Mesenchymal stem cell (in vitro differentiated cells and primary cell): ENCODE measurements at regions not wholly inside any gene's neighbourhood (a gene's known extent, or its start where the extent isn't known, plus 50 kb on each side); places are given as distances from the start of the nearest gene placed in this dataset.
"Not testable (repeated sequence)": the region's sequence is repeated elsewhere in the genome, so short reads cannot be mapped to it uniquely, and the experiment has no call there.

ENCODE experiments used
- DNase-seq: peaks from one replicate; pipeline ENCODE4 v3.0.0-alpha.2; 2013
- H2AFZ ChIP-seq: one replicate; pipeline ENCODE4 v1.6.1; 2013; ENCODE audit warnings: low read depth, mild to moderate bottlenecking, control low read depth, inconsistent platforms, low read length, moderate library complexity
- H2AK5ac ChIP-seq: 2 replicates; pipeline ENCODE4 v1.6.1; 2013; ENCODE audit warnings: low read length, moderate library complexity, mild to moderate bottlenecking, inconsistent platforms; ENCODE audit not compliant: severe bottlenecking
- H2BK120ac ChIP-seq: one replicate; pipeline ENCODE4 v1.6.1; 2013; ENCODE audit warnings: low read depth, mild to moderate bottlenecking, inconsistent platforms, low read length, moderate library complexity
- H2BK12ac ChIP-seq, 2 experiments: one replicate each; pipeline ENCODE4 v1.6.1; 2013; ENCODE audit warnings: inconsistent platforms in 2 of 2, low read length in 2 of 2, mild to moderate bottlenecking in 2 of 2, moderate library complexity in 2 of 2, control low read depth in 1 of 2
- H2BK15ac ChIP-seq: one replicate; pipeline ENCODE4 v1.6.1; 2013; ENCODE audit warnings: mild to moderate bottlenecking, low read depth, inconsistent platforms; ENCODE audit not compliant: poor library complexity, severe bottlenecking
- H2BK5ac ChIP-seq: 2 replicates; pipeline ENCODE4 v1.6.1; 2013; ENCODE audit warnings: low read depth, mild to moderate bottlenecking, low read length, control low read depth, inconsistent platforms; ENCODE audit not compliant: poor library complexity, severe bottlenecking
- H3K14ac ChIP-seq, 2 experiments: one replicate each; pipeline ENCODE4 v1.6.1; 2013; ENCODE audit warnings: inconsistent platforms in 2 of 2, low read length in 2 of 2, control low read depth in 1 of 2, mild to moderate bottlenecking in 1 of 2, moderate library complexity in 1 of 2
- H3K18ac ChIP-seq, 2 experiments: one replicate each; pipeline ENCODE4 v1.6.1; 2013; ENCODE audit warnings: inconsistent platforms in 2 of 2, low read length in 2 of 2, control low read depth in 1 of 2, low read depth in 1 of 2, mild to moderate bottlenecking in 1 of 2
- H3K23ac ChIP-seq, 2 experiments: one replicate each; pipeline ENCODE4 v1.6.1; 2013; ENCODE audit warnings: inconsistent platforms in 2 of 2, low read length in 2 of 2, mild to moderate bottlenecking in 2 of 2, moderate library complexity in 2 of 2, control low read depth in 1 of 2
- H3K27ac ChIP-seq: 2 replicates; pipeline ENCODE4 v1.5.1; 2013; ENCODE audit warnings: mild to moderate bottlenecking, moderate library complexity, low read length, control low read depth, inconsistent platforms; ENCODE audit not compliant: poor library complexity, severe bottlenecking
- H3K27me3 ChIP-seq, 2 experiments: 2 replicates each; pipeline versions ENCODE4 v1.6.1 to v1.7.0; 2013; ENCODE audit warnings: low read length in 2 of 2, mild to moderate bottlenecking in 2 of 2, moderate library complexity in 2 of 2, control low read depth in 1 of 2, inconsistent platforms in 1 of 2; ENCODE audit not compliant: control insufficient read depth in 1 of 2, insufficient read depth in 1 of 2
- H3K36me3 ChIP-seq, 2 experiments: 2 replicates each; pipeline versions ENCODE4 v1.6.1 to v1.7.0; 2013; ENCODE audit warnings: low read length in 2 of 2, control low read depth in 1 of 2, inconsistent platforms in 1 of 2, low read depth in 1 of 2, mild to moderate bottlenecking in 1 of 2; ENCODE audit not compliant: insufficient read depth in 2 of 2, control insufficient read depth in 1 of 2
- H3K4ac ChIP-seq, 2 experiments: one replicate each; pipeline ENCODE4 v1.6.1; 2013; ENCODE audit warnings: inconsistent platforms in 2 of 2, low read length in 2 of 2, mild to moderate bottlenecking in 2 of 2, moderate library complexity in 2 of 2, control low read depth in 1 of 2, low read depth in 1 of 2
- H3K4me1 ChIP-seq: 2 replicates; pipeline ENCODE4 v1.6.1; 2013; ENCODE audit warnings: low read depth, low read length, control low read depth; ENCODE audit not compliant: control insufficient read depth, insufficient read depth
- H3K4me2 ChIP-seq: 2 replicates; pipeline ENCODE4 v1.6.1; 2013; ENCODE audit warnings: low read length, mild to moderate bottlenecking, inconsistent platforms; ENCODE audit not compliant: poor library complexity, severe bottlenecking
- H3K4me3 ChIP-seq, 2 experiments: 2 replicates each; pipeline versions ENCODE4 v1.5.1 to v1.7.0; 2013; ENCODE audit warnings: low read length in 2 of 2, mild to moderate bottlenecking in 2 of 2, control low read depth in 1 of 2, low read depth in 1 of 2; ENCODE audit not compliant: insufficient read depth in 1 of 2
- H3K79me1 ChIP-seq: replicated peaks from 2 replicates; pipeline ENCODE4 v1.6.1; 2013; ENCODE audit warnings: mild to moderate bottlenecking, control low read depth, low read length, inconsistent platforms; ENCODE audit not compliant: poor library complexity, severe bottlenecking
- H3K9ac ChIP-seq: 2 replicates; pipeline ENCODE4 v1.7.0; 2013; ENCODE audit warnings: mild to moderate bottlenecking, low read length, moderate library complexity
- H3K9me3 ChIP-seq: 2 replicates; pipeline ENCODE4 v1.7.0; 2013; ENCODE audit warnings: mild to moderate bottlenecking, low read length; ENCODE audit not compliant: control insufficient read depth
- H4K8ac ChIP-seq: one replicate; pipeline ENCODE4 v1.6.1; 2013; ENCODE audit warnings: inconsistent platforms, mild to moderate bottlenecking, low read length, moderate library complexity
- H4K91ac ChIP-seq: one replicate; pipeline ENCODE4 v1.6.1; 2013; ENCODE audit warnings: mild to moderate bottlenecking, low read length, inconsistent platforms
- WGBS: methylation state at CpG from one replicate; pipeline ENCODE4 v1.1.7; 2013; ENCODE audit warnings: mixed read lengths; 5-methylcytosine and 5-hydroxymethylcytosine counted together

GRCh38 chr13:44796597-44797490 lies 192.4 kb downstream of the NUFIP1 start:
- Histone ChIP-seq H3K4ac (no peak overlapping the region), H3K4me2 (no peak overlapping the region), H4K8ac (no peak overlapping the region), H3K27me3 (no peaks in the 10 kb centered on the region), H2AFZ (no peak overlapping the region), H2BK5ac (no peak overlapping the region), H2BK12ac (no peak overlapping the region), H3K4me1 (no peaks in the 10 kb centered on the region), H4K91ac (no peak overlapping the region), H3K9ac (no peak overlapping the region), H3K4me3 (no peak overlapping the region), H3K27ac (no peak overlapping the region), H3K9me3 (no peaks in the 10 kb centered on the region), H3K23ac (no peak overlapping the region), H3K18ac (peak overlapping the region in 1 of 2 experiments; percentile 56), H2AK5ac (no peak overlapping the region), H3K14ac (no peak overlapping the region), H3K79me1 (no peaks in the 10 kb centered on the region), H2BK15ac (no peak overlapping the region), H2BK120ac (no peak overlapping the region), H3K36me3 (no peaks in the 10 kb centered on the region)
- DNase-seq, result no peak
- 83% methylated on average over 5 of the region's 5 CpGs for WGBS

GRCh38 chr13:44796039-44796438 lies 193.2 kb downstream of the NUFIP1 start:
- not testable (repeated sequence) for H3K23ac ChIP-seq, H3K4me3 ChIP-seq, H2BK15ac ChIP-seq, H2BK120ac ChIP-seq, H2BK5ac ChIP-seq, H4K8ac ChIP-seq, H3K4me1 ChIP-seq, H2AFZ ChIP-seq, DNase-seq, H3K4ac ChIP-seq, H3K27me3 ChIP-seq, H3K9ac ChIP-seq, H3K4me2 ChIP-seq, H2AK5ac ChIP-seq, H3K27ac ChIP-seq, H4K91ac ChIP-seq, H3K79me1 ChIP-seq, H3K9me3 ChIP-seq, H3K18ac ChIP-seq, H2BK12ac ChIP-seq, H3K14ac ChIP-seq, H3K36me3 ChIP-seq
- WGBS, result 100% methylated on average over 2 of the region's 2 CpGs

GRCh38 chr13:44795176-44795575 lies 194.1 kb downstream of the NUFIP1 start:
- Histone ChIP-seq H3K23ac (no peak overlapping the region), H2BK5ac (no peak overlapping the region), H3K14ac (no peak overlapping the region), H3K4ac (no peak overlapping the region), H3K4me3 (no peak overlapping the region), H2AFZ (no peak overlapping the region), H3K27ac (no peak overlapping the region), H3K27me3 (no peaks in the 10 kb centered on the region), H2BK12ac (no peak overlapping the region), H3K4me2 (no peak overlapping the region), H4K91ac (no peak overlapping the region), H3K18ac (no peak overlapping the region), H3K4me1 (peaks cover 3% of the 10 kb centered on the region), H2BK15ac (no peak overlapping the region), H2AK5ac (no peak overlapping the region), H2BK120ac (no peak overlapping the region), H3K79me1 (no peaks in the 10 kb centered on the region), H4K8ac (no peak overlapping the region), H3K9ac (no peak overlapping the region), H3K36me3 (no peaks in the 10 kb centered on the region), H3K9me3 (no peaks in the 10 kb centered on the region)
- no peak for DNase-seq
- 94% methylated on average over 1 of the region's 2 CpGs for WGBS

- Histone ChIP-seq H3K14ac (no peak overlapping the region), H2AK5ac (no peak overlapping the region), H3K4me2 (no peak overlapping the region), H3K9ac (no peak overlapping the region), H3K9me3 (no peaks in the 10 kb centered on the region), H3K4ac (no peak overlapping the region), H3K18ac (no peak overlapping the region), H2BK120ac (no peak overlapping the region), H2AFZ (no peak overlapping the region), H2BK15ac (no peak overlapping the region), H2BK12ac (no peak overlapping the region), H2BK5ac (no peak overlapping the region), H3K27me3 (no peaks in the 10 kb centered on the region), H4K91ac (no peak overlapping the region), H3K27ac (no peak overlapping the region), H3K23ac (no peak overlapping the region), H4K8ac (no peak overlapping the region), H3K36me3 (no peaks in the 10 kb centered on the region), H3K79me1 (no peaks in the 10 kb centered on the region), H3K4me1 (peaks cover 4% of the 10 kb centered on the region), H3K4me3 (no peak overlapping the region)
- WGBS, result 87% methylated on average over 6 of the region's 7 CpGs
- DNase-seq, result no peak
Measured at GRCh38 chr13:44792096-44792495, 197.2 kb downstream of the NUFIP1 start.
